SK-N-SH treated with all-trans-retinoic acid at 6 μM for 48 hours (cell line): ENCODE measurements at regions not wholly inside any gene's neighbourhood (a gene's known extent, or its start where the extent isn't known, plus 50 kb on each side); places are given as distances from the start of the nearest gene placed in this dataset.

ENCODE experiments used
- ARNTL ChIP-seq: fragments of 450-650 bp; formaldehyde crosslinking; IDR thresholded peaks from 2 replicates; pipeline ENCODE4 v1.5.0; 2020; ENCODE audit warnings: low read depth, mild to moderate bottlenecking, moderate library complexity, borderline replicate concordance
- BACH2 ChIP-seq: fragments of 250-450 bp; sonication (Bioruptor Pico); IDR thresholded peaks from 2 replicates; pipeline ENCODE4 v1.9.0; 2021; ENCODE audit warnings: mild to moderate bottlenecking, borderline replicate concordance
- CSDC2 ChIP-seq: fragments of 250-450 bp; sonication (Bioruptor Pico); IDR thresholded peaks from 2 replicates; pipeline ENCODE4 v1.5.0; 2020; ENCODE audit warnings: mild to moderate bottlenecking, moderate library complexity
- ESRRG ChIP-seq: fragments of 250-450 bp; sonication (Bioruptor Pico); IDR thresholded peaks from 2 replicates; pipeline ENCODE4 v1.6.1; 2021; ENCODE audit warnings: mild to moderate bottlenecking
- GLIS3 ChIP-seq: fragments of 250-450 bp; sonication (Bioruptor Pico); IDR thresholded peaks from 2 replicates; pipeline ENCODE4 v1.5.0; 2020; ENCODE audit warnings: mild to moderate bottlenecking, moderate library complexity
- ISL1 ChIP-seq: fragments of 250-450 bp; sonication (Bioruptor Pico); IDR thresholded peaks from 2 replicates; pipeline ENCODE4 v2.1.2; 2022; ENCODE audit warnings: mild to moderate bottlenecking, moderate library complexity
- OSR1 ChIP-seq: fragments of 250-450 bp; sonication (Bioruptor Pico); IDR thresholded peaks from 2 replicates; pipeline ENCODE4 v1.8.0; 2022; ENCODE audit warnings: moderate library complexity, mild to moderate bottlenecking, inconsistent platforms
- RARB ChIP-seq: fragments of 250-450 bp; sonication (Bioruptor Pico); IDR thresholded peaks from 2 replicates; pipeline ENCODE4 v1.8.0; 2021; ENCODE audit warnings: mild to moderate bottlenecking, moderate library complexity
- ZNF565 ChIP-seq: fragments of 450-650 bp; formaldehyde crosslinking; conservative IDR thresholded peaks from 2 replicates; pipeline ENCODE4 v1.5.0; 2020; ENCODE audit warnings: low read depth, mild to moderate bottlenecking, moderate library complexity
- ZNF70 ChIP-seq: fragments of 450-650 bp; formaldehyde crosslinking; IDR thresholded peaks from 2 replicates; pipeline ENCODE4 v1.5.0; 2020; ENCODE audit warnings: mild to moderate bottlenecking, moderate library complexity
- TF ChIP-seq, protein P1 (sequence below): fragments of 250-450 bp; sonication (Bioruptor Pico); IDR thresholded peaks from 2 replicates; pipeline ENCODE4 v1.5.1; 2021; ENCODE audit warnings: mild to moderate bottlenecking, moderate library complexity
- TF ChIP-seq, protein P2 (sequence below): fragments of 250-450 bp; sonication (Bioruptor Pico); IDR thresholded peaks from 2 replicates; pipeline ENCODE4 v1.8.0; 2020; ENCODE audit warnings: mild to moderate bottlenecking, moderate library complexity, borderline replicate concordance
- TF ChIP-seq, protein P3 (sequence below): fragments of 250-450 bp; sonication (Bioruptor Pico); IDR thresholded peaks from 2 replicates; pipeline ENCODE4 v1.5.1; 2020; ENCODE audit warnings: low read depth, mild to moderate bottlenecking, moderate library complexity

DNA sequence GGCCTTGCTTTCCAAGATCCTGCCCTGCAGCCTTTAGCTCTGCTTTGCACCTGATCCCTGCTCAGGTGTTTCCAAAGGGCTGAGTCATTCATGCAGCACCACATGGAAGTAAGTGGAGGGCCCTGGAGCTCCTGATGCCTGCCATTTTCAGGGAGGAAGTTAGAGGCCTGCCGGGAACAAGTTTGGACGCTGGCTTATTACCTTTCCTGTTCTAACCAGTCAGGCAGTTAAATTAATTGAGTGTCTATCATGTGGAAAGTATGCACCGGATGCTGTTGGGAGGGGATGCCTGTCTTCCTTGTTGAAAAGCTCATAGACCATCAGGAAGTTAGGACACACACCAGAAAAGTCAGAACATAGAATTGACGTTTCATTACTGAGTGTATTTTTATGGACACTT lies 73.7 kb upstream of the PLET1 start:
- TF ChIP-seq, protein P1, sequence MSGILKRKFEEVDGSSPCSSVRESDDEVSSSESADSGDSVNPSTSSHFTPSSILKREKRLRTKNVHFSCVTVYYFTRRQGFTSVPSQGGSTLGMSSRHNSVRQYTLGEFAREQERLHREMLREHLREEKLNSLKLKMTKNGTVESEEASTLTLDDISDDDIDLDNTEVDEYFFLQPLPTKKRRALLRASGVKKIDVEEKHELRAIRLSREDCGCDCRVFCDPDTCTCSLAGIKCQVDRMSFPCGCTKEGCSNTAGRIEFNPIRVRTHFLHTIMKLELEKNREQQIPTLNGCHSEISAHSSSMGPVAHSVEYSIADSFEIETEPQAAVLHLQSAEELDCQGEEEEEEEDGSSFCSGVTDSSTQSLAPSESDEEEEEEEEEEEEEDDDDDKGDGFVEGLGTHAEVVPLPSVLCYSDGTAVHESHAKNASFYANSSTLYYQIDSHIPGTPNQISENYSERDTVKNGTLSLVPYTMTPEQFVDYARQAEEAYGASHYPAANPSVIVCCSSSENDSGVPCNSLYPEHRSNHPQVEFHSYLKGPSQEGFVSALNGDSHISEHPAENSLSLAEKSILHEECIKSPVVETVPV (CRISPR knock-in tag), result no peak
- TF ChIP-seq RARB, result no peak
- TF ChIP-seq, protein P2, sequence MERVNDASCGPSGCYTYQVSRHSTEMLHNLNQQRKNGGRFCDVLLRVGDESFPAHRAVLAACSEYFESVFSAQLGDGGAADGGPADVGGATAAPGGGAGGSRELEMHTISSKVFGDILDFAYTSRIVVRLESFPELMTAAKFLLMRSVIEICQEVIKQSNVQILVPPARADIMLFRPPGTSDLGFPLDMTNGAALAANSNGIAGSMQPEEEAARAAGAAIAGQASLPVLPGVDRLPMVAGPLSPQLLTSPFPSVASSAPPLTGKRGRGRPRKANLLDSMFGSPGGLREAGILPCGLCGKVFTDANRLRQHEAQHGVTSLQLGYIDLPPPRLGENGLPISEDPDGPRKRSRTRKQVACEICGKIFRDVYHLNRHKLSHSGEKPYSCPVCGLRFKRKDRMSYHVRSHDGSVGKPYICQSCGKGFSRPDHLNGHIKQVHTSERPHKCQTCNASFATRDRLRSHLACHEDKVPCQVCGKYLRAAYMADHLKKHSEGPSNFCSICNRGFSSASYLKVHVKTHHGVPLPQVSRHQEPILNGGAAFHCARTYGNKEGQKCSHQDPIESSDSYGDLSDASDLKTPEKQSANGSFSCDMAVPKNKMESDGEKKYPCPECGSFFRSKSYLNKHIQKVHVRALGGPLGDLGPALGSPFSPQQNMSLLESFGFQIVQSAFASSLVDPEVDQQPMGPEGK (CRISPR knock-in tag), result no peak
- no peak for TF ChIP-seq BACH2 (CRISPR knock-in tag)
- no peak for TF ChIP-seq ARNTL
- TF ChIP-seq ZNF70 (CRISPR knock-in tag), result no peak
- TF ChIP-seq ISL1 (CRISPR knock-in tag), result no peak
- TF ChIP-seq GLIS3, result no peak
- no peak for TF ChIP-seq ESRRG (CRISPR knock-in tag)
- no peak for TF ChIP-seq OSR1 (CRISPR knock-in tag)
- TF ChIP-seq CSDC2 (CRISPR knock-in tag), result no peak
- TF ChIP-seq, protein P3, sequence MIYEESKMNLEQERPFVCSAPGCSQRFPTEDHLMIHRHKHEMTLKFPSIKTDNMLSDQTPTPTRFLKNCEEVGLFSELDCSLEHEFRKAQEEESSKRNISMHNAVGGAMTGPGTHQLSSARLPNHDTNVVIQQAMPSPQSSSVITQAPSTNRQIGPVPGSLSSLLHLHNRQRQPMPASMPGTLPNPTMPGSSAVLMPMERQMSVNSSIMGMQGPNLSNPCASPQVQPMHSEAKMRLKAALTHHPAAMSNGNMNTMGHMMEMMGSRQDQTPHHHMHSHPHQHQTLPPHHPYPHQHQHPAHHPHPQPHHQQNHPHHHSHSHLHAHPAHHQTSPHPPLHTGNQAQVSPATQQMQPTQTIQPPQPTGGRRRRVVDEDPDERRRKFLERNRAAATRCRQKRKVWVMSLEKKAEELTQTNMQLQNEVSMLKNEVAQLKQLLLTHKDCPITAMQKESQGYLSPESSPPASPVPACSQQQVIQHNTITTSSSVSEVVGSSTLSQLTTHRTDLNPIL (CRISPR knock-in tag), result no peak
- TF ChIP-seq ZNF565 (CRISPR knock-in tag), result no peak
